ENCODE measurements at regions not wholly inside any gene's neighbourhood (a gene's known extent, or its start where the extent isn't known, plus 50 kb on each side); places are given as distances from the start of the nearest gene placed in this dataset.

- Histone ChIP-seq H3K9ac (replicated peaks in 1 of 4; ENCODE audit: extremely low read depth in 1 of 4, low read depth in 3 of 4, low read length in 3 of 4) (no peak overlapping the region), H3K23ac (ENCODE audit: insufficient read length) (no peak overlapping the region), H4K91ac (replicated peaks; ENCODE audit: insufficient read length, low read length) (no peak overlapping the region), H2BK120ac (replicated peaks; ENCODE audit: low read depth, low read length) (no peak overlapping the region), H2BK5ac (ENCODE audit: low read depth, low read length) (no peak overlapping the region), H4K5ac (ENCODE audit: insufficient read length, low read depth, low read length) (no peak overlapping the region), H3K27me3 (replicated peaks in 1 of 4; ENCODE audit: control insufficient read depth in 3 of 4, extremely low read depth in 1 of 4, insufficient read depth in 3 of 4, low read length in 3 of 4) (no peaks in the 10 kb centered on the region), H2BK15ac (ENCODE audit: low read length) (no peak overlapping the region), H3K56ac (replicated peaks; ENCODE audit: insufficient read length, low read depth, low read length) (no peak overlapping the region), H3K18ac (ENCODE audit: extremely low read depth, low read length) (no peak overlapping the region), H3K36me3 (ENCODE audit: control insufficient read depth in 2 of 4, insufficient read depth in 4 of 4, low read length in 3 of 4) (no peaks in the 10 kb centered on the region), H3K4me3 (ENCODE audit: extremely low read depth in 1 of 4, insufficient read depth in 2 of 4, low read depth in 3 of 4, low read length in 4 of 4) (no peak overlapping the region), H4K8ac (ENCODE audit: extremely low read depth, insufficient read depth, low read length) (no peak overlapping the region), H2AFZ (ENCODE audit: low read length) (no peak overlapping the region), H4K20me1 (replicated peaks in 1 of 2; ENCODE audit: control insufficient read depth in 1 of 2, insufficient read depth in 2 of 2, low read length in 2 of 2) (no peaks in the 10 kb centered on the region), H3K9me3 (ENCODE audit: insufficient read depth in 2 of 2, low read depth in 1 of 2, low read length in 1 of 2) (peaks cover 0 to 6% of the 10 kb centered on the region in 2 experiments; a peak in 1 of 4 replicates), H3K27ac (ENCODE audit: low read depth, low read length) (no peak overlapping the region), H2AK5ac (ENCODE audit: low read depth, low read length) (no peak overlapping the region), H3K79me1 (ENCODE audit: low read depth, low read length) (no peaks in the 10 kb centered on the region), H3K4me2 (ENCODE audit: insufficient read depth in 1 of 2, low read depth in 2 of 2, low read length in 2 of 2) (no peak overlapping the region), H2BK12ac (ENCODE audit: low read depth, low read length) (no peak overlapping the region), H3K4ac (replicated peaks; ENCODE audit: insufficient read length, low read depth, low read length) (no peak overlapping the region), H3K14ac (ENCODE audit: insufficient read length) (no peak overlapping the region), H3K23me2 (ENCODE audit: low read depth, low read length) (no peaks in the 10 kb centered on the region), H3K79me2 (ENCODE audit: control insufficient read depth in 1 of 2, insufficient read depth in 2 of 2, low read length in 2 of 2) (no peaks in the 10 kb centered on the region), H2BK20ac (ENCODE audit: low read length) (no peak overlapping the region), H3K4me1 (replicated peaks in 1 of 4; ENCODE audit: control insufficient read depth in 3 of 4, insufficient read depth in 4 of 4, low read length in 3 of 4) (no peaks in the 10 kb centered on the region)
- 83% methylated on average over 2 of the region's 2 CpGs; no CpG with 5 or more reads in 1 of the 2 experiments for WGBS, 2 experiments (ENCODE audit: extremely low coverage in 1 of 2, insufficient coverage in 1 of 2, insufficient read length in 1 of 2, insufficient replicate concordance in 2 of 2, low coverage in 1 of 2, low lambda C conversion rate in 2 of 2, missing lambda C conversion rate in 1 of 2)
- FAIRE-seq = no peak
- DNase-seq (ENCODE audit: low read depth in 1 of 2, low spot score in 2 of 2) = no peak
- CTCF ChIA-PET (ENCODE audit: partially characterized antibody) = no interaction called here
- POLR2A ChIA-PET (ENCODE audit: partially characterized antibody) = no interaction called here
- TF ChIP-seq CREB1 (IDR thresholded peaks at IDR 0.05) (no peak), SIN3A (conservative IDR thresholded peaks at IDR 0.05 in 1 of 2, IDR thresholded peaks at IDR 0.05 in 1 of 2; ENCODE audit: low read depth in 1 of 2, low read length in 2 of 2) (no peak), CHD2 (IDR thresholded peaks at IDR 0.05; ENCODE audit: low read length) (no peak), GTF2F1 (IDR thresholded peaks at IDR 0.05; ENCODE audit: borderline replicate concordance, low read depth, low read length) (no peak)
Measured at GRCh38 chr15:46207341-46207740, 572.5 kb downstream of the SQOR start.

All from H1 (cell line).